ENCODE measurements at regions not wholly inside any gene's neighbourhood (a gene's known extent, or its start where the extent isn't known, plus 50 kb on each side); places are given as distances from the start of the nearest gene placed in this dataset.

DNA sequence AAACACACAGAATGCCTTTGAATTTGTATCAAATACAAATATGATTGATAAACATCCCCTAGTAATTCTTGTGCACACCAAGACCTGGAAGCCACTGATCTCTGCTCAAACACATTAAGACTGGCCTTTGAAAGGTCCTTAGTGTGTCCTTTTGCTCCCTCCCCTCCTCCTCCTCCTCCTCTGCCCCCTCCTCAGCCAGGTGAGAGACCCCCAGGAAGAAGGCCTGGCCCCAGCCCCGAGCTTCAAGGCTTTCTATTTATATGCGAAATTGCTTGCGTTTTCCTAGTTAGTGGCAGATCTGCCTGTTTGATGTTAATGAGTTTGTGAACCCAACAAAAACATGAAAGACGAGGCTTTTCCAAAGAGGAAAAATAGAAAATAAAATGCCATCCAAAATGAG is 63.6 kb upstream of the TCF7L2 start:
- no peak for DNase-seq
- Histone ChIP-seq H3K36me3 (no peaks in the 10 kb centered on the region), H3K27ac (no peak overlapping the region), H3K27me3 (no peaks in the 10 kb centered on the region), H3K4me3 (no peak overlapping the region), H3K4me1 (no peaks in the 10 kb centered on the region), H3K9me3 (no peaks in the 10 kb centered on the region)
- intact Hi-C loops (cut with DNase I), result no loop called here
- no peak for TF ChIP-seq POLR2A (IDR thresholded peaks at IDR 0.05)
- TF ChIP-seq, protein P1, sequence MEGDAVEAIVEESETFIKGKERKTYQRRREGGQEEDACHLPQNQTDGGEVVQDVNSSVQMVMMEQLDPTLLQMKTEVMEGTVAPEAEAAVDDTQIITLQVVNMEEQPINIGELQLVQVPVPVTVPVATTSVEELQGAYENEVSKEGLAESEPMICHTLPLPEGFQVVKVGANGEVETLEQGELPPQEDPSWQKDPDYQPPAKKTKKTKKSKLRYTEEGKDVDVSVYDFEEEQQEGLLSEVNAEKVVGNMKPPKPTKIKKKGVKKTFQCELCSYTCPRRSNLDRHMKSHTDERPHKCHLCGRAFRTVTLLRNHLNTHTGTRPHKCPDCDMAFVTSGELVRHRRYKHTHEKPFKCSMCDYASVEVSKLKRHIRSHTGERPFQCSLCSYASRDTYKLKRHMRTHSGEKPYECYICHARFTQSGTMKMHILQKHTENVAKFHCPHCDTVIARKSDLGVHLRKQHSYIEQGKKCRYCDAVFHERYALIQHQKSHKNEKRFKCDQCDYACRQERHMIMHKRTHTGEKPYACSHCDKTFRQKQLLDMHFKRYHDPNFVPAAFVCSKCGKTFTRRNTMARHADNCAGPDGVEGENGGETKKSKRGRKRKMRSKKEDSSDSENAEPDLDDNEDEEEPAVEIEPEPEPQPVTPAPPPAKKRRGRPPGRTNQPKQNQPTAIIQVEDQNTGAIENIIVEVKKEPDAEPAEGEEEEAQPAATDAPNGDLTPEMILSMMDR (IDR thresholded peaks at IDR 0.05), result no peak
- no peak for ATAC-seq
- 68 to 88% (median 86%) methylated on average over 4 of the region's 4 CpGs for WGBS, 4 donors

DNA sequence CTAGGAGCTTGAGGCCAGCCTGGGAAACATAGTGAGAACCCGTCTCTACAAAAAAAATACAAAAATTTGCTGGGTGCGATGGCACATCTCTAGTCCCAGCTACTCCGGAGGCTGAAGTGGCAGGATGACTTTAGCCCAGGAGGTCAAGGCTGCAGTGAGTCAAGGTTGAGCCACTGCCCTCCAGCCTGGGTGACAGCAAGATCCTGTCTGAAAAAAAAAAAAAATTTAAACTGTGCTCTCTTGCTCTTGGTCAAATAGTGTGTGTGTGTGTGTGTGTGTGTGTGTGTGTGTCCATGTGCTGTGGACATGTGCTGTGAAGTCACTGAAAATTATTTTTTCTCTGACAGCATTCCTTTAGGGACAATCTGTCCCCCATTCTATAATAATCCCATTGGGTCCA is 62.1 kb upstream of the TCF7L2 start:
- Histone ChIP-seq H3K27me3 (no peaks in the 10 kb centered on the region), H3K27ac (no peak overlapping the region), H3K9me3 (no peaks in the 10 kb centered on the region), H3K36me3 (no peaks in the 10 kb centered on the region), H3K4me1 (no peaks in the 10 kb centered on the region), H3K4me3 (no peak overlapping the region)
- no peak for DNase-seq
- intact Hi-C loops (cut with DNase I), result no loop called here
- no peak for ATAC-seq
- TF ChIP-seq, protein P1 (IDR thresholded peaks at IDR 0.05), result no peak
- no peak for TF ChIP-seq POLR2A (IDR thresholded peaks at IDR 0.05)
- 84 to 88% (median 85%) methylated on average over 3 of the region's 3 CpGs for WGBS, 4 donors

DNA sequence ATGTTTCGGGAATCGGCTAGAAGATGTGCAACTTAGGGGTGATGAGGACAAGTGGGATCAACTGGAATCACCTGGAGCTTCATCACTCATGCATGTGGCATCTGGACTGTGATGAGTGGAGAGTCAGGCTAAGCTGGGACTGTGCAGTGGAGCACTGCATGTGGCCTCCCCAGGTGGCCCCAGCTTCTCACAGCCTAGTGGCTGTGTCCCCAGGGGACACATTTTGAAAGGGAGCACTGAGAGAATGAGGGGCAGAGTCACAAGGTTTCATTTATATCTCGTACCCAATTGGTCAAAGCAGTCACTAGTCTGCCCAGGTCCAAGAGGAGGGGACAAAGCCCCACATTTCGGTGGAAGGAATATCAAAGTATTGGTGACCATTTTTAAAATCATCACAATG is 54.8 kb upstream of the TCF7L2 start:
- Histone ChIP-seq H3K27ac (no peak overlapping the region), H3K4me3 (no peak overlapping the region), H3K27me3 (no peaks in the 10 kb centered on the region), H3K9me3 (no peaks in the 10 kb centered on the region), H3K36me3 (no peaks in the 10 kb centered on the region), H3K4me1 (peaks cover 0 to 7% (median 0%) of the 10 kb centered on the region in 12 donors)
- no peak for ATAC-seq
- intact Hi-C loops (cut with DNase I), result no loop called here
- no peak for TF ChIP-seq POLR2A (IDR thresholded peaks at IDR 0.05)
- 89 to 99% (median 98%) methylated on average over 4 of the region's 4 CpGs for WGBS, 4 donors
- DNase-seq, result no peak

DNA sequence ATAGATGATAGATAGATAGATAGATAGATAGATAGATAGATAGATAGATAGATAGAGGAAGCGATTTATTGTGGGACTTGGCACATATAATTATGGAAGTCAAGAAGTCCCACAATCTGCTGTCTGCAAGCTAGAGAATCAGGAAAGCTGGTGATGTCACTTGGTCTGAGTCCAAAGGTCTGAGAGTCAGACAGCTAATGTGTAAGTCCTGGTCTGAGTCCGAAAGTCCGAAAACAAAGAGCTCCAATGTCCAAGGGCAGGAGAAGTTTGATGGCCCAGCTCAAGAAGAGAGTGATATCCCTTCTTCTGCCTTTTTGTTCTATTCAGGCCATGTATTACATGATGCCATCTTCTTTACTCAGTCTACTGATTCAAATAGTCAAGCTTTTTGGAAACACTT is 53.8 kb upstream of the TCF7L2 start:
- Histone ChIP-seq H3K4me1 (peaks cover 0 to 7% (median 0%) of the 10 kb centered on the region in 12 donors), H3K27ac (no peak overlapping the region), H3K9me3 (no peaks in the 10 kb centered on the region), H3K4me3 (no peak overlapping the region), H3K27me3 (no peaks in the 10 kb centered on the region), H3K36me3 (no peaks in the 10 kb centered on the region)
- no peak for ATAC-seq
- intact Hi-C loops (cut with DNase I), result no loop called here
- 82 to 84% (median 83%) methylated on average over 3 of the region's 3 CpGs for WGBS, 4 donors
- TF ChIP-seq, protein P1 (IDR thresholded peaks at IDR 0.05), result no peak
- no peak for TF ChIP-seq POLR2A (IDR thresholded peaks at IDR 0.05)
- no peak for DNase-seq

DNA sequence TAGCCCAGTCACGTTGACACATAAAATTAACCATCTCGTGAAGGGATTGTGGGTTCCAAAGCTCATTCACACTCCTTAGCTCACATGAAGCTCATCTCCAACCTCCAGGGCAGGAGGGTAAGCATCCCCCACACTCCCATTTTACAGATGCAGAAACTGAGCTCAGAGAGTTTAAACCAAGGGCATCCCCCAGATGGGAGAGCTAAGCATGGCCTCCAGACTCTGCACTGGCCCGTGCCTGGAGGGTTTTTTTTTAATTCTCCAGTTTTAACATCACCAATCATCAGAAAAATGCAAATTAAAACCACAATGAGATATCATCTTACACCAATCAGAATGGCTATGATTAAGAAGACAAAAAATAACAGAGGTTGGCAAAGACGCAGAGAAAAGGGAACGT is 53.3 kb upstream of the TCF7L2 start:
- no peak for ATAC-seq
- Histone ChIP-seq H3K27ac (no peak overlapping the region), H3K9me3 (no peaks in the 10 kb centered on the region), H3K36me3 (no peaks in the 10 kb centered on the region), H3K27me3 (no peaks in the 10 kb centered on the region), H3K4me1 (peaks cover 0 to 7% (median 0%) of the 10 kb centered on the region in 12 donors), H3K4me3 (no peak overlapping the region)
- 73 to 83% (median 82%) methylated on average over 5 of the region's 5 CpGs for WGBS, 4 donors
- no peak for TF ChIP-seq POLR2A (IDR thresholded peaks at IDR 0.05)
- TF ChIP-seq, protein P1 (IDR thresholded peaks at IDR 0.05), result no peak
- intact Hi-C loops (cut with DNase I), result no loop called here
- DNase-seq, result no peak
